ENCODE measurements at regions not wholly inside any gene's neighbourhood (a gene's known extent, or its start where the extent isn't known, plus 50 kb on each side); places are given as distances from the start of the nearest gene placed in this dataset.
"Not testable (repeated sequence)": the region's sequence is repeated elsewhere in the genome, so short reads cannot be mapped to it uniquely, and the experiment has no call there.

GRCh38 chr11:14573539-14574057 is 53.4 kb upstream of the PSMA1 start:
- H3K9me2 ChIP-seq (replicated peaks; ENCODE audit: insufficient read depth, low read length); DNase-seq; H3K4me2 ChIP-seq (ENCODE audit: low read depth, low read length, poor library complexity, severe bottlenecking); H2AFZ ChIP-seq (ENCODE audit: low read length); H3K4me3 ChIP-seq (ENCODE audit: low read length); H3K36me3 ChIP-seq (ENCODE audit: insufficient read depth, low read length); H3K27ac ChIP-seq (ENCODE audit: low read length); H3K4me1 ChIP-seq (ENCODE audit: low read length); H3K9ac ChIP-seq (ENCODE audit: low read length); H4K20me1 ChIP-seq (ENCODE audit: insufficient read depth, low read depth, low read length); H3K79me2 ChIP-seq (ENCODE audit: low read length); H3K9me3 ChIP-seq (ENCODE audit: low read length); H3K27me3 ChIP-seq (ENCODE audit: low read length): not testable (repeated sequence)

- Histone ChIP-seq H3K9me2 (replicated peaks; ENCODE audit: insufficient read depth, low read length) (no peaks in the 10 kb centered on the region; the same call in 1 of the 2 replicates), H3K9me3 (ENCODE audit: low read length) (no peaks in the 10 kb centered on the region), H3K27ac (ENCODE audit: low read length) (no peak overlapping the region), H3K36me3 (ENCODE audit: insufficient read depth, low read length) (no peaks in the 10 kb centered on the region), H3K9ac (ENCODE audit: low read length) (no peak overlapping the region), H3K27me3 (ENCODE audit: low read length) (no peaks in the 10 kb centered on the region), H2AFZ (ENCODE audit: low read length) (no peak overlapping the region), H3K4me3 (ENCODE audit: low read length) (no peak overlapping the region), H4K20me1 (ENCODE audit: insufficient read depth, low read depth, low read length) (no peaks in the 10 kb centered on the region), H3K79me2 (ENCODE audit: low read length) (no peaks in the 10 kb centered on the region), H3K4me2 (ENCODE audit: low read depth, low read length, poor library complexity, severe bottlenecking) (no peak overlapping the region), H3K4me1 (ENCODE audit: low read length) (peaks cover 3% of the 10 kb centered on the region)
- no peak for DNase-seq
These were observed 57.1 kb upstream of the PSMA1 start for GRCh38 chr11:14577292-14577691.

- no peak overlapping the region for H3K4me2 ChIP-seq (ENCODE audit: low read depth, low read length, poor library complexity, severe bottlenecking)
- H3K9ac ChIP-seq (ENCODE audit: low read length): no peak overlapping the region
- H3K4me1 ChIP-seq (ENCODE audit: low read length): peaks cover 3% of the 10 kb centered on the region
- H3K9me3 ChIP-seq (ENCODE audit: low read length): no peaks in the 10 kb centered on the region
- no peak overlapping the region for H3K4me3 ChIP-seq (ENCODE audit: low read length)
- H4K20me1 ChIP-seq (ENCODE audit: insufficient read depth, low read depth, low read length): no peaks in the 10 kb centered on the region
- no peaks in the 10 kb centered on the region; the same call in 1 of the 2 replicates for H3K9me2 ChIP-seq (replicated peaks; ENCODE audit: insufficient read depth, low read length)
- H3K27ac ChIP-seq (ENCODE audit: low read length): no peak overlapping the region
- H3K79me2 ChIP-seq (ENCODE audit: low read length): no peaks in the 10 kb centered on the region
- peak overlapping the region; percentile 65; the same call in 1 of the 2 replicates for H2AFZ ChIP-seq (ENCODE audit: low read length)
- no peaks in the 10 kb centered on the region for H3K36me3 ChIP-seq (ENCODE audit: insufficient read depth, low read length)
- no peak for DNase-seq
- H3K27me3 ChIP-seq (ENCODE audit: low read length): no peaks in the 10 kb centered on the region
These were observed 57.8 kb upstream of the PSMA1 start for GRCh38 chr11:14577835-14578529.

GRCh38 chr11:14578541-14578956 is 58.4 kb upstream of the PSMA1 start:
- DNase-seq: peak; percentile 46

GRCh38 chr11:14579646-14580045 is 59.5 kb upstream of the PSMA1 start:
- H3K27me3 ChIP-seq (ENCODE audit: low read length): no peaks in the 10 kb centered on the region
- peaks cover 3% of the 10 kb centered on the region for H3K4me1 ChIP-seq (ENCODE audit: low read length)
- H3K79me2 ChIP-seq (ENCODE audit: low read length): no peaks in the 10 kb centered on the region
- DNase-seq: no peak
- no peaks in the 10 kb centered on the region for H3K36me3 ChIP-seq (ENCODE audit: insufficient read depth, low read length)
- H3K27ac ChIP-seq (ENCODE audit: low read length): no peak overlapping the region
- H3K4me3 ChIP-seq (ENCODE audit: low read length): no peak overlapping the region
- H4K20me1 ChIP-seq (ENCODE audit: insufficient read depth, low read depth, low read length): no peaks in the 10 kb centered on the region
- no peaks in the 10 kb centered on the region for H3K9me3 ChIP-seq (ENCODE audit: low read length)
- no peak overlapping the region for H2AFZ ChIP-seq (ENCODE audit: low read length)
- H3K9me2 ChIP-seq (replicated peaks; ENCODE audit: insufficient read depth, low read length): no peaks in the 10 kb centered on the region; the same call in 1 of the 2 replicates
- no peak overlapping the region for H3K4me2 ChIP-seq (ENCODE audit: low read depth, low read length, poor library complexity, severe bottlenecking)
- H3K9ac ChIP-seq (ENCODE audit: low read length): no peak overlapping the region

More at GRCh38 chr11:14578541-14578956, 58.4 kb upstream of the PSMA1 start:
- H3K4me1 ChIP-seq (ENCODE audit: low read length): peaks cover 3% of the 10 kb centered on the region
- H3K4me3 ChIP-seq (ENCODE audit: low read length): no peak overlapping the region
- no peak overlapping the region for H3K27ac ChIP-seq (ENCODE audit: low read length)
- no peaks in the 10 kb centered on the region; the same call in 1 of the 2 replicates for H3K9me2 ChIP-seq (replicated peaks; ENCODE audit: insufficient read depth, low read length)
- H3K79me2 ChIP-seq (ENCODE audit: low read length): no peaks in the 10 kb centered on the region
- H2AFZ ChIP-seq (ENCODE audit: low read length): peak overlapping the region; percentile 65; the same call in 1 of the 2 replicates
- no peaks in the 10 kb centered on the region for H3K36me3 ChIP-seq (ENCODE audit: insufficient read depth, low read length)
- no peak overlapping the region for H3K4me2 ChIP-seq (ENCODE audit: low read depth, low read length, poor library complexity, severe bottlenecking)
- no peak overlapping the region for H3K9ac ChIP-seq (ENCODE audit: low read length)
- H3K9me3 ChIP-seq (ENCODE audit: low read length): no peaks in the 10 kb centered on the region
- no peaks in the 10 kb centered on the region for H3K27me3 ChIP-seq (ENCODE audit: low read length)
- H4K20me1 ChIP-seq (ENCODE audit: insufficient read depth, low read depth, low read length): no peaks in the 10 kb centered on the region

- no peak for DNase-seq
- Histone ChIP-seq H3K4me2 (ENCODE audit: low read depth, low read length, poor library complexity, severe bottlenecking) (no peak overlapping the region), H3K27me3 (ENCODE audit: low read length) (no peaks in the 10 kb centered on the region), H3K4me3 (ENCODE audit: low read length) (no peak overlapping the region), H4K20me1 (ENCODE audit: insufficient read depth, low read depth, low read length) (no peaks in the 10 kb centered on the region), H3K36me3 (ENCODE audit: insufficient read depth, low read length) (no peaks in the 10 kb centered on the region), H3K4me1 (ENCODE audit: low read length) (peaks cover 3% of the 10 kb centered on the region), H3K9me3 (ENCODE audit: low read length) (no peaks in the 10 kb centered on the region), H3K27ac (ENCODE audit: low read length) (no peak overlapping the region), H2AFZ (ENCODE audit: low read length) (no peak overlapping the region), H3K79me2 (ENCODE audit: low read length) (no peaks in the 10 kb centered on the region), H3K9me2 (replicated peaks; ENCODE audit: insufficient read depth, low read length) (no peaks in the 10 kb centered on the region; the same call in 1 of the 2 replicates), H3K9ac (ENCODE audit: low read length) (no peak overlapping the region)
These were observed 60.8 kb upstream of the PDE3B start for GRCh38 chr11:14582793-14583192.

- Histone ChIP-seq H3K36me3 (ENCODE audit: insufficient read depth, low read length) (no peaks in the 10 kb centered on the region), H3K4me3 (ENCODE audit: low read length) (no peak overlapping the region), H3K4me2 (ENCODE audit: low read depth, low read length, poor library complexity, severe bottlenecking) (no peak overlapping the region), H3K4me1 (ENCODE audit: low read length) (peaks cover 1% of the 10 kb centered on the region), H3K79me2 (ENCODE audit: low read length) (no peaks in the 10 kb centered on the region), H2AFZ (ENCODE audit: low read length) (no peak overlapping the region), H4K20me1 (ENCODE audit: insufficient read depth, low read depth, low read length) (no peaks in the 10 kb centered on the region), H3K9ac (ENCODE audit: low read length) (no peak overlapping the region), H3K27me3 (ENCODE audit: low read length) (no peaks in the 10 kb centered on the region), H3K9me3 (ENCODE audit: low read length) (no peaks in the 10 kb centered on the region), H3K27ac (ENCODE audit: low read length) (no peak overlapping the region), H3K9me2 (replicated peaks; ENCODE audit: insufficient read depth, low read length) (no peaks in the 10 kb centered on the region; the same call in 1 of the 2 replicates)
- no peak for DNase-seq
These were observed 60.2 kb upstream of the PDE3B start for GRCh38 chr11:14583252-14584034.

- Histone ChIP-seq H3K79me2 (ENCODE audit: low read length) (no peaks in the 10 kb centered on the region), H2AFZ (ENCODE audit: low read length) (no peak overlapping the region), H4K20me1 (ENCODE audit: insufficient read depth, low read depth, low read length) (no peaks in the 10 kb centered on the region), H3K9ac (ENCODE audit: low read length) (no peak overlapping the region), H3K27me3 (ENCODE audit: low read length) (no peaks in the 10 kb centered on the region), H3K27ac (ENCODE audit: low read length) (no peak overlapping the region), H3K4me1 (ENCODE audit: low read length) (no peaks in the 10 kb centered on the region), H3K9me2 (replicated peaks; ENCODE audit: insufficient read depth, low read length) (no peaks in the 10 kb centered on the region; the same call in 1 of the 2 replicates), H3K9me3 (ENCODE audit: low read length) (no peaks in the 10 kb centered on the region), H3K4me2 (ENCODE audit: low read depth, low read length, poor library complexity, severe bottlenecking) (no peak overlapping the region), H3K36me3 (ENCODE audit: insufficient read depth, low read length) (no peaks in the 10 kb centered on the region), H3K4me3 (ENCODE audit: low read length) (no peak overlapping the region)
- no peak for DNase-seq
These were observed 59.6 kb upstream of the PDE3B start for GRCh38 chr11:14584035-14584363.
